HG02642 (cell line): ENCODE measurements at regions not wholly inside any gene's neighbourhood (a gene's known extent, or its start where the extent isn't known, plus 50 kb on each side); places are given as distances from the start of the nearest gene placed in this dataset.

ENCODE experiments used
- ATAC-seq: cut with Tn5 transposase; IDR thresholded peaks from one replicate; pipeline ENCODE4 v1.9.1; 2021; ENCODE audit warnings: mild to moderate bottlenecking; ENCODE audit not compliant: unreplicated experiment, poor library complexity

DNA sequence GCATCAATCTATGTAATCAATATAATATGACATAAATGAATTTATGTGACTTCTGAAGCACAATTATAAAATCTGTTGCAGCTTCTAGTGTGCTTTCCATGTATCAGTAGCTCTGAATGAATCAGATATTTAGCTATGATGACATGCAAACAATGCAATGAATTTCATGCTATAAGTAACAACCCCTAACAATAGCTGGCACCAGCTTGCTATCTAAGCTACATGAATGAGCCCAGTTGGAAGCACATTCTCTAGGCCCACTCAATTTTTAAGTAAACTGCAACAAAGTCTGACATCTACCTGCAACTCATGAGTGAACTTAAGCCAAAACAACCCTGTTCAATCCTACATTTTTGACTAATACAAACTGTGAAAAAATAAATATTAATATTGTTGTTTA lies 507.3 kb upstream of the ROBO1 start:
- no peak for ATAC-seq

DNA sequence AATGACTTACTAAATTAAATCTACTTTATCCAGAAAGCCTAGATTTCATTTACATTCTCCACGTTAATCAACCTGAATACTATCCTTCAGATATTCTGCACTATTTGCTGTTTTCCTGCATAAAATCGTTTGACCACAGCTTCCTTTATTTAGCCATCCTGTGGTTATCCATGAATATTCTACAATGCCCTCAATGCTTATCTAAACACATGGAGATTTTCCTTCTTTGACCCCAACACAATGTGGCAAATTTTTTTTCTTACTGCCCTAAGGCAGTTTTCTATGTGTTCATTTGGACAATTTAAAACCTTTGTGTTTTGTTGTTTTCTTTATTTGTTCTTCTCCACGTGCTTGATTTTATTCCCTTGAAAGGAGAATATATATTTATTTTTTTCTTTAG lies 495.5 kb upstream of the ROBO1 start:
- ATAC-seq = no peak

DNA sequence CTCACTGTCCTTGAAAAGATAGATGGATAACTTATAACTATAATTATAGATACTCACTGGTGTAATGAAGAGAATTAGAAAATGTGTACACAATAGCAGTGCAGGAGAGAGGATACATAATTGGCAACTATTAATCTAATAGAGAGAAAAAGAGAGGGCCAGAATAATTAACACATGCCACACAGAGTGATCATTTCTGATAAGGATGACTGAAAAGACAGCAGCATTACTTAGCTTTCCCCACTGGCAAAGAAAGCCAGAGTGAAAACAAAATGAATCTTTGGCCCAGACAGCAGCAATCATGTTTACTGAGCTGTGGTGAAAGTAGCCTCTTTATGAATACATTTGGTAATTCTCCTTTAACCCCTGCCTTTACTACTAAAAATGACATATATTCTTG lies 493.3 kb upstream of the ROBO1 start:
- no peak for ATAC-seq

DNA sequence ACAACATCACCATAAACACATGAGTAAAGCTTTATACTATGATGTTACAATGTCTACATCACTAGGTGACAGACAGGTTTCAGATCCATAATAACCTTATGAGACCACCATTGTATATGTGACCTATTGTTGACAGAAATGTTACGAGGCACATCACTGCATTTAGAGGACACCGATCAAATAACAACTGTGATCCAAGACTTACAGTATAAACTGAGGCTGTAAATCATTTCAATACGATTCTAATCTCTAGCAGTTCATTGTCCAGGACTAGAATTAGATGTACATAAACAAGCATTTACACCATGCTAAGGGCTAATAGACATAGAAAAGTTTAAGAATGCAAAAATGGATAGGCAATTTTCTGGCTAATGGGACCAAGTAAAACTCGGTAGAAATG lies 491.9 kb upstream of the ROBO1 start:
- ATAC-seq = no peak

DNA sequence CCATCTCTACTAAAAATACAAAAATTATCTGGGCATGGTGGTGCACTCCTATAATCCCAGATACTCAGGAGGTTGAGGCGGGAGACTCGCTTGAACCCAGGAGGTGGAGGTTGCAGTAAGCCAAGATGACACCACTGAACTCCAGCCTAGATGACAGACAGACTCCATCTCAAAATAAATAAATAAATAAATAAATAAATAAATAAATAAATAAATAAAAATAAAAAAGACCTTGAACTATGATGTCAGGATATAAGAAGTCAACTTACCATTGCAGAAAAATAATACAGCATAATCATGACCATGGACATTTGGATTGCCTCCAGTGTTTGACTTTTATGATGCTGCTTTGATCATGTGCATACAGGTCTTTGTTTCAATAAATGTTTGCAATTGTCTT lies 484.3 kb upstream of the ROBO1 start:
- ATAC-seq = no peak

DNA sequence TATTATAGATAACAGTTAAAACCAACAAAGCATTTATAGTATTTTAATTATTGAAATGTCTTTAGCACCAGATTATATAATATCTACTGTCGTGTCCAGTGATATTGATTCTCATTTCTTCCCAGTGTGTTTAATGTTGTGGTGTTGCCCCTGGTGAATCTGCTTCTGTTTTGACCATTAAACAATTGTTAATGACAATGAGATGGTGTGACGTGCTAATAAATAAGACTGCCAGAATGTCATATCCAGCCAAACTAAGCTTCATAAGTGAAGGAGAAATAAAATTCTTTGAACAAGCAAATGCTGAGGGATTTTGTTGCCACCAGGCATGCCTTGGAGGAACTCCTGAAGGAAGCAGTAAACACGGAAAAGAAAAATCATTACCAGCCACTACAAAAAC lies 480.0 kb upstream of the ROBO1 start:
- no peak for ATAC-seq

DNA sequence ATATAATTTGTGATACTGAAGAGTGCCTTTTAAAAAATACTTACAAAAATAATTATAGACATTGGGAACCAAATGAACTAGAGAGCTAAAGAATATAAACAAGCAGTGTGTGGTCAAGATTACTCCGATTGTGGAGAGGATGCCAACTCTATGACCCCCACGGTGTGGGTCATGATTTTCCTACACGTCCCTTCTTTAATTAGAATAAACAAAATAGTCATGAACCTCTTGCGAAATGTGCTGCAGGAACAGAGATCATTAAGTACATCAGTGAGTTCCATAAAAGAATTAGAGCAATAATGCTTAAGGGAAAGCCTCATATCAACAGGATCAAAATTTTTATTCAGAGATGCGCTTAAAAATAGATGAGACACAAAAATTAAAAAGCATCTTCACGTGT lies 476.6 kb upstream of the ROBO1 start:
- ATAC-seq = no peak

DNA sequence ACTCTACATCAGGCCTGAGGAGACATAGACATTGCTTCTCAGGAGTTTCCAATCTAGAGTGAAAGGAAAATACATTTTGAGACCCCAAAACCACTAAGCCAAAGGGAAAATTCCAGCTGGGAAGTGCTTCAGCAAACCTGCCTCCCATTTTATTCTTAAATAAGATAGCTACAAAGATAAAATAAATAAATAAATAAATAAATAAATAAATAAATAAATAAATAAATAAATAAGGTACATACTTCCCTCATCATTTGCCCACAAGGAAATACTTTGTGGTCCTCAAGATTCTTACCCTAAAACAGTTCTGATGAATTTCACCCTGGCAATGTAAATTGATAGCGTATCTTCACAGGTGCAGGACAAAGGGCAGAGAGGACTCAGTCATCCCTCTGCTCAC lies 474.0 kb upstream of the ROBO1 start:
- ATAC-seq = no peak

DNA sequence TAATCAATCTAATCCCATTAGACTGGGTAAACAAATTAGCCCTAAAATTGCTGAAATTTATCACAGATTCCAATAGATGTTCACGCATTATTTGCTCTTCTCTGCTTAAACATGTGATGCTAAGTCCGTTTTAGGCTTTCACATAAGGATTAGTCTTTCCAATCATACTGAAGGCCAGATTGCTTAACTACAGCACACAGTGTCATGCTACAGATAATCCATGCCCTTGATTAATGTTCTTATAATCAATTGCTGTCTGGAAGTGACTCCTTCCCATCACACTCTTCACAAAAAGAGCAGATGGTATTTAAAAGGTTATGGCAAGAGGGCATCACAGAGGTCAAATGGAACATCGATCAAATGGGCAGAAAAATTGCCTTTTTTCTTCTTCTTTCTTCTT lies 471.5 kb upstream of the ROBO1 start:
- no peak for ATAC-seq

DNA sequence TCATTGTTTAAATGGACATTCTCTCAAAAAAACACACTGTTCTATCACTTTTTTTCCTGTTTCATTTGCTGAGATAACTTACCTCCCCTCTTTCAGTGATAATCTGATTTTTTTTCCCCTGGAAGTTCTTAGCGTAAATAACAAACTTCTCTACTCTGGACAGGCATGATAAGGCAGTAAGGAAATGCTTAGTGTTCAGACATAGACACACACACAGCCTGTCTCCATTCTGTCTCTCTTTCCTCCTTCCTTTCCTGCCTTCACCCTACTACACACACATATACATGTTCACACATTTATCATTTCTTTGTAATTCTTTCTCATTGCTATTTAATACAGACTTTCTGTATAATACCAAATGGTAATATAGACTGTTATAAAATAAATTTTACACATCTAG lies 470.8 kb upstream of the ROBO1 start:
- no peak for ATAC-seq

DNA sequence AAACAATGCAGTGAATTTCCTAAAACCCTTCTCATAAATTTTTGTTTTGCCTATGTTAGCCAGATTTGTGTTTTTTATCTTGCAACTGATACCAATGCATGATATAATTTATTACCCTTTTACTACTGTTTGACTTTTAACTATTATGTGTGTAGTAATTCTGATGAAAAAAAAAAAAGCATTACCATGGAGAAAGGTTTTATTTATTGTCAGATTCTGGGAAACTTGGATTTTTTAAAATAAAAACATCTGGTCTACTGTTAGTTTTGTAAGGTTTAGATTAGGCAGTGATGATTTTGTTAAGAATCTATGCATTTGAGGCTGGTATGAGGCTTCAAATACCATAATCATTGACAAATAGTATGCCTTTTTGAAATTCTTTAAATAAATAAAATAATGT lies 470.4 kb upstream of the ROBO1 start:
- ATAC-seq = no peak

DNA sequence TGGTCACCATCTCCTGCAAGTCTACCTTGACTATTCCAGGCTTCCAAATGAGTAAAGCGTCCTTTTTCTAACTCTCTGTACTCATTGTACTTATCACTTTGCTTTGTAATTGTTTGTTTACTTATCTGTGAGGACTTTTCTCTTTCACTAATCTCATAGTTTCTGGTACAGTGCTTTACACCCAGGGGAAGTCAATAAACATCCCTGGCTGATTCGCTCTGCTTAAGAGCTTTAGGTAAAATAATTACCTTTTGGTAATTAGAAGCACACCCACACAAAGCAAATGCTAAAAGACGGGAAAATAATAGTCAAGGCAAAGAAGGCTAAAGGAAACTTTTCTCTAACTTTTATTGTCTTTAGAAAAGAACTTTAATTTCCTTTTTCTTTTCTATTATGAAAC lies 466.9 kb upstream of the ROBO1 start:
- no peak for ATAC-seq

DNA sequence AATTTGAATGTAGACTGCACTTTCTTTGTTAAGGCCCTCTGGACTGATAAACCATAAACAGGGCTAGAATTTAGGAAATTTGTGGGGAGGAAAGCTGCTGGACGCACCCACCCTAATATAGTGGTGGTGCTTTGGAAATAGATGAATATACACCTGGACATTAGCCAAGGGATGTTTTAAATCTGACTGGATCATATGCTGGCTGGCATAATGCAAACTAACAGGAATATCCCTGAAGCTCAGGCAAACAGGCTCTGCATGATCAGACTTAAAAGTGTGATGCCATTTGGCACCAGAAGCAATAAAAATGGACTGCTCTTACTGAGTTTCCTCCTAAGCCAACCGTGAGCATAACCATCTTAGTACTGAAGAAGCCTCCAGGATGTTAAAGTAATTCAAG lies 465.8 kb upstream of the ROBO1 start:
- ATAC-seq = no peak

DNA sequence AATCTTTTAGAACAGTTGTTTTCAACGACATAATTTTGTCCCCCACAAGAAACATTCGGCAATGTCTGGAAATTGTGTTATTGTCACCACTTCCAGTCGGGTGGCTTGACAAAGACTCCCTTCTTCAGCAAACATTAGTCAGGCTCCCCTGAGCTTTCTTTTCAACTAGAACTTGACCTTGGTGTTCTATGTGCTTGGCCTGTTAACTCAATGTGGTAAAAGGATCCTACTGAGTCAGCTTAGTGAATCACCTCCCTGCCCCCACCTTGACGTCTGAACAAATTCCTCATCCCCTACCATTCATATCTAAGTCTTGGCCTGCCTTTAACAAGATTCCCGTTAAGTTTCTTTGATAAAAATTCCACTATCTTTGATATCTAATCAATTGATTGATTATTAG lies 465.0 kb upstream of the ROBO1 start:
- no peak for ATAC-seq

DNA sequence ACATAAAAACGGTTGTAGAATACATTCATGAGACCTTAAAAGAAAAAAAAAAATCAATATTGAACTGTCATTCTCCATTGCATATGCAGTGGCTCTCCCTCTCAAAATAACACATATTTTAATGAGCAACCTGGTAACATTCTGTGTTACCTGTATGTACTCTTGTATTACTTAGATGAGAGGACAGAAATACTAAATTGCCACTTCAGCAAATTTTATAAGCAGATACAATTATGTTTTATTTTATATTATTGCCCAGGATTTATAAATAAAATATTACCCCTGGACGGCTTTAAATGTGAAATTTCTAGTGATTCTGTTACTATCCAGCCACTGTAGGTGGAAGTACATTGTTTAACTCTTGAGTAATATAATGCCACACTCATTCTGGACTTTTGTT lies 463.2 kb upstream of the ROBO1 start:
- no peak for ATAC-seq

DNA sequence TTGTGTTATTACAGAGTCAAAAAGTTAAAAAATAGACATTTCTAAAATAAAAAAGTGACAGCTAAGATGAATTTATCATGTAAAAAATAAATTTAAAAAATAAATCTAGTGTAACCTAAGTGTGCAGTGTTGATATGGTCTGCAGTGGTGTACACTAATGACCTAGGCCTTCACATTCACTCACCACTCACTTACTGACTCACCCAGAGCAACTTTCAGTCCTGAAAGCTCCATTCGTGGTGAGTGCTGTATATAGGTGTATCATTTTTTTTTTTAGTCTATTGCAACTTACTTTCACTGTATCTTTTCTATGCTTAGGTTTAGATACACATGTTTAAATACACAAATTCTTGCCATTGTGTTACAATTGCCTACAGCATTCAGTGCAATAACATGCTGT lies 459.4 kb upstream of the ROBO1 start:
- ATAC-seq = no peak

DNA sequence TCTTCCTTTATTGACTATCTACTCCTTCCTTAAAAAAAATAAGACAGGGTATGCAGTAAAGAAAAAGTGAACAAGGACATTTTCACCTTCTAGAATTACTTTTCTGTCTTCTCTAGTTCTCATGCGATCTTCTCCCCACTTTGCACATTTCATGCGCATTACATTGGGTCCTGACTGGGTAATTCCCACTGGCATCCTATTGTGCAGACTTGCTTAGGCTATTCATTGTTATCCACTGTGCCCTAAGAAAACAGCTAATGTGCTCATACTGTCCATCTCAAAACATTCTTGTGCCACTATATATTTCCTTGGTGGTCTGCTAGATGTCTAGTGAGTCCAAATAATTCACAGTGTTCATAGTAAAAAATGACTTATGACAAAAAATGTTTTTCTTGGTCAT lies 447.4 kb upstream of the ROBO1 start:
- ATAC-seq = no peak

DNA sequence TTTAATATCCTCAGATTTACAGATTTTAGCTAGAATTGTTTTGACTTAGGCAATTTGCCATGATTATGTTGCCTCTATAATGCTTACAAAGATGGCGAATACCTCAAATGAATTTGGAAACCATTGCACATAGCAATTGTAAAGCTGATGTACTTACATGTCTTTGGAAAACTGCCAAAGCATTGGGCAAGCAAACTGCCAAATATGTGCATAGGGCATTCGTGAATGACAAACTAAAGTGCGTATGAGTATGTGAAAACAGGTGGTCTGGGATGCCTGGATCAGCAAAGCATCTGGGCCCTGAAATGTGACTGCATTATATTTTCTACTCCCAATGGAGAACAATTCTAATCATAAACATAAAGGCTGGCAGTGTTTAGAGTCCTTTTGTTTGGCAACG lies 445.3 kb upstream of the ROBO1 start:
- ATAC-seq = no peak

DNA sequence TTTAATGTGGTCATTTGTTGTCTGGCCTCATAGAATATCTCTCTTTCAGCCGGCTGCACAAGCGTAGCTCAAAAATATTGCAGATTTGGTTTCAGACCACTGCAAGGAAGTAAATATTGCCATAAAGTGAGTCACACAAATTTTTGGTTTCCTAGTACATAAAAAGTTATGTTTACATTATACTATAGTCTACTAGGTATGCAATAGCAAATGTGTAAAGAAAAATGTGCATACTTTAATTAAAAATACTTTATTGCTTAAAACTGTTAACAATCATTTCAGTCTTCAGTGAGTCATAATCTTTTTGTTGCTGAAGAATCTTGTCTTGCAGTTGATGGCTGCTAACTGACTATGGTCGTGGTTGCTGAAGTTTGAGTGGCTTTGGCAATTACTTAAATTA lies 425.1 kb upstream of the ROBO1 start:
- ATAC-seq = no peak

DNA sequence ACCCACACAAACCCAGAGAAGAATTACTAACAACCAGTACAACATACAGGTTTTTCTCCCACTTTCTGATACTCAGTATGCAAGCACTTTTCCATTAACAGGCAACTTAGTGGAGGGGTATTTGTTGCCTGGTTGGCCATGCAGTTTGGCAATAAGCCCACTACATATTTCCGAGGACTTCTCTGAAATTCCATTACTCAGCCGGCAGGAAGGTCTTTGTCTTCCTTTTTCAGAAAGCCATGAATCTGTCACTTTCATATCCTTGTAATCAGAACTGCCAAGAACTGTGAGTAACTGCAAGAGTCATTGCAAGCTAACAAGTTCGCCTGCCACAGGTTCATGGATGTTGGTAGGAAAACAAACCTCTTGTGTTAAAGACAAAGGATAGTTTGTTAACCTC lies 422.3 kb upstream of the ROBO1 start:
- no peak for ATAC-seq

DNA sequence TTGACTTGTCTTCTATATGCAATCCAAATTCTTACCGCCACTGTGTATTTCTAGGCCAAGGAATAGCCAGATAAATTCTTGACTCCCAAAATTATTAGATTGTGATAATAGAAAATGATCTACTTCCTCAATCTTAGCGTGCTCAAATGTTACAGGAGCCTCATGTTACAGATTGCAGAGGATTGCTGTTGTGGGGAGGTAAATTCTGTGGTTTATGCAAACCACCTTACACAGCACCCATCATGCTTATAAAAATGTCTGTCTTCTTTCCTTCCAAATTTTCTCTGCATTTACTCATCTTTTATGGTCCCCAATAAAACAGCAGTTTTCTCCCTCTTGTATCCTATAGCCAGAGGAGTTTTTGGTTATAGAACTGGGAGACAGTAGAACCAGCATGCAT lies 420.2 kb upstream of the ROBO1 start:
- no peak for ATAC-seq

DNA sequence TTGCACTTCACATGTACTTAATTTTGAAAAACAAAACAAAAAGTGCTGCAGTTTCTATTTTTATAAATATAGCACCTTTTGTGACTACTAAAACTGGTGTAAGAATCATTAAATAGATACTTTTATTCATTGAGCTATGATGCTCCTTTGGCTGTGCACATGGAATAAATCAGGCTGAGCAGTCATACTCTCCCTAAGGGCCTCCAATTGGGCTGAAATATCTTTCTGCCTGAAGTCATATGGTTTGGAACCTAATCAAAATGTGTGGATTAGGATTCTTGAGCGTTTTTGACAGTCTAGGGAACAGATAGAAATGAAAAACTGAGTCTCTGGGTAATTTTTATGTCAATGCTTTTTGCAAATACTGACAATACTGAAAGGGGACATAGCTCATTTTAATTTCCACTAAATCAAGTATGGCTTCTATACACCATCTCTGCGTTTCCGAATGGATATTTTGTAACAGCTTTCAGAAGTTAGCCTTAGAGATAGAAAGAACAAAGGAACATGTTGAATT lies 392.2 kb upstream of the ROBO1 start:
- ATAC-seq = no peak

DNA sequence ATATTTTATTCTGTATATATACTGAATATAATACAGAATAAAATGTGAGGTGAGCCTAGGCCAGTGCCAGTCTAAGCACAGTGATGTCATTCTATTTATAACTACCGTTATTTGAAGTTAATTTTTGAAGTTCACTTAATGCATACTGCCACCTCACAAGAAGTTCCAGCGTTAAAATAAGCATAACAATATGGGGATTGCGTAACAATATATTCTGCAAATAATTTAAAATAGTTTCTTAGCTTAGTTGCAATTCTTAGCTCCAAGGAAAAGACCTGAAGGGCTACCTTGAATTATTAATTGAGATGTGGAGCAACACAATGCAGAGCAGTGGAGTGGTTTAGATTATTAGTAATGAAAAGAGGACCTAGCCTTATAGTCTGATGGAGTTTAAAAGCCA lies 390.5 kb upstream of the ROBO1 start:
- ATAC-seq = no peak
